ENCODE measurements at regions not wholly inside any gene's neighbourhood (a gene's known extent, or its start where the extent isn't known, plus 50 kb on each side); places are given as distances from the start of the nearest gene placed in this dataset.
"Not testable (repeated sequence)": the region's sequence is repeated elsewhere in the genome, so short reads cannot be mapped to it uniquely, and the experiment has no call there.

- not testable (repeated sequence) for H3K36me3 Mint-ChIP-seq; H3K4me3 Mint-ChIP-seq; H3K4me1 Mint-ChIP-seq; H3K9me3 Mint-ChIP-seq; H3K27ac Mint-ChIP-seq; DNase-seq; ATAC-seq (replicated peaks)
- H3K27me3 Mint-ChIP-seq = peaks cover 20 to 24% of the 10 kb centered on the region in 2 donors
These were observed 198.5 kb downstream of the ADRA2C start for GRCh38 chr4:3964572-3965278.

- H3K4me3 Mint-ChIP-seq; H3K4me1 Mint-ChIP-seq; H3K36me3 Mint-ChIP-seq; H3K27ac Mint-ChIP-seq; DNase-seq; H3K9me3 Mint-ChIP-seq; ATAC-seq (replicated peaks): not testable (repeated sequence)
- peaks cover 24 to 28% of the 10 kb centered on the region in 2 donors for H3K27me3 Mint-ChIP-seq
These were observed 201.0 kb downstream of the ADRA2C start for GRCh38 chr4:3967204-3967603.

GRCh38 chr4:3972626-3973025, 206.4 kb downstream of the ADRA2C start:
- peaks cover 36 to 49% of the 10 kb centered on the region in 2 donors for H3K27me3 Mint-ChIP-seq
- not testable (repeated sequence) for ATAC-seq (replicated peaks); H3K4me3 Mint-ChIP-seq; H3K36me3 Mint-ChIP-seq; H3K9me3 Mint-ChIP-seq; DNase-seq; H3K27ac Mint-ChIP-seq; H3K4me1 Mint-ChIP-seq

- H3K9me3 Mint-ChIP-seq; ATAC-seq (replicated peaks); H3K4me3 Mint-ChIP-seq; DNase-seq; H3K27ac Mint-ChIP-seq; H3K36me3 Mint-ChIP-seq; H3K4me1 Mint-ChIP-seq: not testable (repeated sequence)
- peaks cover 36 to 47% of the 10 kb centered on the region in 2 donors for H3K27me3 Mint-ChIP-seq
These were observed 207.5 kb downstream of the ADRA2C start for GRCh38 chr4:3973581-3974200.

- not testable (repeated sequence) for H3K9me3 Mint-ChIP-seq; H3K4me1 Mint-ChIP-seq; ATAC-seq (replicated peaks); H3K27ac Mint-ChIP-seq; H3K36me3 Mint-ChIP-seq; DNase-seq; H3K4me3 Mint-ChIP-seq
- peaks cover 22 to 32% of the 10 kb centered on the region in 2 donors for H3K27me3 Mint-ChIP-seq
These were observed 217.4 kb downstream of the ADRA2C start for GRCh38 chr4:3983518-3984125.

GRCh38 chr4:3984796-3985195, 218.6 kb downstream of the ADRA2C start:
- DNase-seq; H3K9me3 Mint-ChIP-seq; H3K36me3 Mint-ChIP-seq; H3K4me3 Mint-ChIP-seq; H3K27ac Mint-ChIP-seq; H3K4me1 Mint-ChIP-seq; ATAC-seq (replicated peaks): not testable (repeated sequence)
- peaks cover 24 to 40% of the 10 kb centered on the region in 2 donors for H3K27me3 Mint-ChIP-seq

GRCh38 chr4:3986412-3986811, 220.2 kb downstream of the ADRA2C start:
- DNase-seq; ATAC-seq (replicated peaks); H3K27ac Mint-ChIP-seq; H3K4me1 Mint-ChIP-seq; H3K4me3 Mint-ChIP-seq; H3K9me3 Mint-ChIP-seq; H3K36me3 Mint-ChIP-seq: not testable (repeated sequence)
- peaks cover 36 to 52% of the 10 kb centered on the region in 2 donors for H3K27me3 Mint-ChIP-seq

- not testable (repeated sequence) for H3K9me3 Mint-ChIP-seq; DNase-seq; ATAC-seq (replicated peaks); H3K27ac Mint-ChIP-seq; H3K4me3 Mint-ChIP-seq; H3K36me3 Mint-ChIP-seq; H3K4me1 Mint-ChIP-seq
- H3K27me3 Mint-ChIP-seq = peaks cover 4 to 36% of the 10 kb centered on the region in 2 donors
These were observed 229.3 kb downstream of the OTOP1 start for GRCh38 chr4:3997386-3997785.

GRCh38 chr4:4004036-4004435, 222.7 kb downstream of the OTOP1 start:
- H3K36me3 Mint-ChIP-seq; H3K4me3 Mint-ChIP-seq; ATAC-seq (replicated peaks); H3K9me3 Mint-ChIP-seq; H3K4me1 Mint-ChIP-seq; H3K27ac Mint-ChIP-seq; DNase-seq: not testable (repeated sequence)
- H3K27me3 Mint-ChIP-seq = peaks cover 17 to 40% of the 10 kb centered on the region in 2 donors

GRCh38 chr4:4004702-4005101, 222.0 kb downstream of the OTOP1 start:
- not testable (repeated sequence) for DNase-seq; H3K4me1 Mint-ChIP-seq; H3K27ac Mint-ChIP-seq; ATAC-seq (replicated peaks); H3K36me3 Mint-ChIP-seq; H3K4me3 Mint-ChIP-seq; H3K9me3 Mint-ChIP-seq
- H3K27me3 Mint-ChIP-seq = peaks cover 17 to 39% of the 10 kb centered on the region in 2 donors

GRCh38 chr4:4006356-4006755, 220.4 kb downstream of the OTOP1 start:
- H3K4me1 Mint-ChIP-seq; H3K27ac Mint-ChIP-seq; DNase-seq; H3K9me3 Mint-ChIP-seq; ATAC-seq (replicated peaks); H3K36me3 Mint-ChIP-seq; H3K4me3 Mint-ChIP-seq: not testable (repeated sequence)
- H3K27me3 Mint-ChIP-seq = peaks cover 21 to 41% of the 10 kb centered on the region in 2 donors

- DNase-seq; H3K4me1 Mint-ChIP-seq; H3K4me3 Mint-ChIP-seq; H3K9me3 Mint-ChIP-seq; ATAC-seq (replicated peaks); H3K27ac Mint-ChIP-seq; H3K36me3 Mint-ChIP-seq: not testable (repeated sequence)
- peaks cover 18 to 28% of the 10 kb centered on the region in 2 donors for H3K27me3 Mint-ChIP-seq
These were observed 207.7 kb downstream of the OTOP1 start for GRCh38 chr4:4019071-4019470.

GRCh38 chr4:4021161-4021560, 205.6 kb downstream of the OTOP1 start:
- peaks cover 14 to 15% of the 10 kb centered on the region in 2 donors for H3K27me3 Mint-ChIP-seq
- not testable (repeated sequence) for ATAC-seq (replicated peaks); DNase-seq; H3K4me3 Mint-ChIP-seq; H3K36me3 Mint-ChIP-seq; H3K4me1 Mint-ChIP-seq; H3K27ac Mint-ChIP-seq; H3K9me3 Mint-ChIP-seq

GRCh38 chr4:4026708-4027107, 200.0 kb downstream of the OTOP1 start:
- not testable (repeated sequence) for DNase-seq; ATAC-seq (replicated peaks); H3K4me1 Mint-ChIP-seq

GRCh38 chr4:4028752-4029151, 198.0 kb downstream of the OTOP1 start:
- ATAC-seq (replicated peaks); H3K27ac Mint-ChIP-seq; H3K9me3 Mint-ChIP-seq; H3K4me1 Mint-ChIP-seq; H3K27me3 Mint-ChIP-seq; DNase-seq; H3K4me3 Mint-ChIP-seq; H3K36me3 Mint-ChIP-seq: not testable (repeated sequence)

More at GRCh38 chr4:4026708-4027107, 200.0 kb downstream of the OTOP1 start:
- not testable (repeated sequence) for H3K9me3 Mint-ChIP-seq, H3K27ac Mint-ChIP-seq, H3K27me3 Mint-ChIP-seq, H3K4me3 Mint-ChIP-seq, H3K36me3 Mint-ChIP-seq

All from stimulated activated naive B cell treated with anti-CD40 and anti-IgM and Interleukin-4, amounts not matched to agents 10 μg/mL and 1 μg/mL and 100 μg/mL, for 72 hours (primary cell).